ENCODE measurements at regions not wholly inside any gene's neighbourhood (a gene's known extent, or its start where the extent isn't known, plus 50 kb on each side); places are given as distances from the start of the nearest gene placed in this dataset.

DNA sequence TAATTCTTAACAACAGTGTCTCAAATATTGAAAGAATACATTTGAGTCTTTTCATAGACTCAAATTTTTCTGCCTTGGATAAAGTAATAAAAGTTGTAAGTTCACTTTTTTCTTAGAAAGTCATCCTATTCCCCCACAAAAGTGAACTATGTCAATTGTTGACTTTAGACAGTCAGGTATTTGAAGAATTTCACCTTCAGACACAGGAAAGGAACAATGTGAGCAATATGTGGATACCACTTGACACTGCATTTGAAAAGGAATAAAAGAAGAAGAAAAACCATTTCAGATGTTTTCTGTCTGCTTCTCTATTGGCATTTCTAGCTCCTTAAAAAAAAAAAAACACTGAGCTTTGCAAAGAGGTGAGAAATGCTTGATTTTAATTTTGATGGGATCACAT is 1389.0 kb upstream of the IGFBP7 start:
- H3K4me3 Mint-ChIP-seq = no peak overlapping the region
- no peaks in the 10 kb centered on the region for H3K4me1 Mint-ChIP-seq
- H3K36me3 Mint-ChIP-seq = no peaks in the 10 kb centered on the region

DNA sequence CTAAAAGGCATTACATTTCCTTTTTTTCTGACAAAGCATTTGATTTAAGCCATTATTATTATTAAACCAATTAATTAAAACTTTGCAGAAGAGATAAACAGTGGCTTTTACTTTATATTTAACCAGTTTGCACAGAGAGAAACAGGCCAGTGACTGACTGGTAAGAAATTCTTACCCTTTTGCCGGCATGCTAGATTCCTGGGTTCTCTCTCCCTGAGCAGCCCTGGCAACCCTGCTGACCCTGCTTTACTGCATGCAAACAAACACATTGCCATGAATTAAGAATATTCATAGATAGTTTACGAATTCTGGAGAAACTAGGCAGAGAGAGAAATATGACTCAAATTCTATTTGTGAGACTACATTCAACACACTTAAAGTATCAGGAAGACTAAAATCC is 1381.4 kb upstream of the IGFBP7 start:
- CTCF ChIA-PET = no interaction called here
- Mint-ChIP-seq H3K27me3 (no peaks in the 10 kb centered on the region), H3K36me3 (no peaks in the 10 kb centered on the region), H3K9me3 (ENCODE audit: low read depth) (peaks cover 12% of the 10 kb centered on the region), H3K27ac (no peak overlapping the region), H3K4me1 (no peaks in the 10 kb centered on the region), H3K4me3 (no peak overlapping the region)
- DNase-seq (no peak), ATAC-seq (no peak)

More for the DNA sequence above, 1389.0 kb upstream of the IGFBP7 start:
- CTCF ChIA-PET = no interaction called here
- Mint-ChIP-seq H3K27ac (no peak overlapping the region), H3K9me3 (ENCODE audit: low read depth) (peaks cover 7% of the 10 kb centered on the region), H3K27me3 (no peaks in the 10 kb centered on the region)
- ATAC-seq = no peak
- no peak for DNase-seq

GRCh38 chr4:58477950-58478349 is 1367.8 kb upstream of the IGFBP7 start:
- DNase-seq (no peak), ATAC-seq (no peak)
- Mint-ChIP-seq H3K27me3 (no peaks in the 10 kb centered on the region), H3K4me1 (no peaks in the 10 kb centered on the region), H3K36me3 (no peaks in the 10 kb centered on the region), H3K9me3 (ENCODE audit: low read depth) (peaks cover 5% of the 10 kb centered on the region), H3K27ac (no peak overlapping the region), H3K4me3 (no peak overlapping the region)
- CTCF ChIA-PET = no interaction called here

- Mint-ChIP-seq H3K27me3 (no peaks in the 10 kb centered on the region), H3K36me3 (no peaks in the 10 kb centered on the region), H3K27ac (no peak overlapping the region), H3K9me3 (ENCODE audit: low read depth) (peaks cover 5% of the 10 kb centered on the region), H3K4me1 (no peaks in the 10 kb centered on the region), H3K4me3 (no peak overlapping the region)
- ATAC-seq (no peak), DNase-seq (no peak)
- CTCF ChIA-PET = no interaction called here
These were observed 1367.3 kb upstream of the IGFBP7 start for GRCh38 chr4:58477513-58477912.

GRCh38 chr4:58475097-58475496 is 1364.9 kb upstream of the IGFBP7 start:
- Mint-ChIP-seq H3K27ac (no peak overlapping the region), H3K4me3 (no peak overlapping the region), H3K36me3 (no peaks in the 10 kb centered on the region), H3K4me1 (no peaks in the 10 kb centered on the region), H3K9me3 (ENCODE audit: low read depth) (peaks cover 5% of the 10 kb centered on the region), H3K27me3 (no peaks in the 10 kb centered on the region)
- CTCF ChIA-PET = no interaction called here
- ATAC-seq (no peak), DNase-seq (no peak)

DNA sequence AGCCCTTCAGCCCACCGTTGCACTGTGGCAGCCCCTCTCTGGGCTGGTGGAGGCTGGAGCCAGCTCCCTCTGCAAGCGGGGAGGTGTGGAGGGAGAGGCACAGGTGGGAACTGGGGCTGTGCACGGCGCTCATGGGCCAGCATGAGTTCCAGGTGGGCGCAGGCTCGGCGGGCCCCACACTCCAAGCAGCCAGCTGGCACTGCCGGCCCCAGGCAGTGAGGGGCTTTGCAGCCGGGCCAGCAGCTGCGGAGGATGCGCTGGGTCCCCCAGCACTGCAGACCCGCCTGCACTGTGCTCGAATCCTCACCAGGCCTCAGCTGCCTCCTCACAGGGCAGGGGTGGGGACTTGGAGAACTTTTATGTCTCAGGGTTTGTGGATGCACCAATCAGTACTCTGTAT is 1354.8 kb upstream of the IGFBP7 start:
- CTCF ChIA-PET = no interaction called here
- no peak for DNase-seq
- H3K27ac Mint-ChIP-seq = no peak overlapping the region
- no peak for ATAC-seq
- no peaks in the 10 kb centered on the region for H3K27me3 Mint-ChIP-seq
- H3K9me3 Mint-ChIP-seq (ENCODE audit: low read depth) = peaks cover 8% of the 10 kb centered on the region
- no peak overlapping the region for H3K4me3 Mint-ChIP-seq
- H3K36me3 Mint-ChIP-seq = no peaks in the 10 kb centered on the region
- H3K4me1 Mint-ChIP-seq = no peaks in the 10 kb centered on the region

DNA sequence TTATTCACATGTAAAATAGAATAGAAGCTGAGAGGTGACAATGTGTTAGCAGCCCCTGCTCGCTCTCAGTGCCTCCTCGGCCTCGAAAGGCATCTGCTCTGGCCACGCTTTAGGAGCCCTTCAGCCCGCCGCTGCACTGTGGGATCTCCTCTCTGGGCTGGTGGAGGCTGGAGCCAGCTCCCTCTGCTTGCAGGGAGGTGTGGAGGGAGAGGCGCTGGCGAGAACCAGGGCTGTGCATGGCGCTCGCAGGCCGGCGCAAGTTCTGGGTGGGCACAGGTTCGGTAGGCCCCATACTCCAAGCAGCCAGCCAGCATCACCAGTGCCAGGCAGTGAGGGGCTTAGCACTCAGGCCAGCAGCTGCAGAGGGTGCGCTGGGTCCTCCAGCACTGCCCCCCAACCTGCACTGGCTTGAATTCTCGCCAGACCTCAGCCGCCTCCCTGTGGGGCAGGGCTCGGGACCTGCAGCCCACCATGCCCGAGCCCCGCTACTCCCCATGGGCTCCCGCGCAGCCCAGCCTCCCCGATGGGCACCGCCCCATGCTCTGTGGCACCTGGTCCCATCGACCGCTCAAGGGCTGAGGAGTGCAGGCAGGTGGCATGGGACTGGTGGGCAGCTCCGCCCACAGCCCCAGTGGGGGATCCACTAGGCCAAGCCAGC is 1346.7 kb upstream of the IGFBP7 start:
- H3K27ac Mint-ChIP-seq = no peak overlapping the region
- H3K4me3 Mint-ChIP-seq = no peak overlapping the region
- H3K4me1 Mint-ChIP-seq = no peaks in the 10 kb centered on the region
- DNase-seq = no peak
- ATAC-seq = no peak
- no peaks in the 10 kb centered on the region for H3K36me3 Mint-ChIP-seq
- no peaks in the 10 kb centered on the region for H3K27me3 Mint-ChIP-seq
- peaks cover 7% of the 10 kb centered on the region for H3K9me3 Mint-ChIP-seq (ENCODE audit: low read depth)
- CTCF ChIA-PET = no interaction called here

- Mint-ChIP-seq H3K4me3 (no peak overlapping the region), H3K27ac (no peak overlapping the region), H3K27me3 (no peaks in the 10 kb centered on the region), H3K9me3 (ENCODE audit: low read depth) (peaks cover 7% of the 10 kb centered on the region), H3K4me1 (no peaks in the 10 kb centered on the region), H3K36me3 (no peaks in the 10 kb centered on the region)
- no peak for ATAC-seq
- no peak for DNase-seq
- CTCF ChIA-PET = no interaction called here
These were observed 1343.8 kb upstream of the IGFBP7 start for GRCh38 chr4:58453956-58454355.

GRCh38 chr4:58451707-58452106 is 1341.5 kb upstream of the IGFBP7 start:
- ATAC-seq = no peak
- DNase-seq = no peak
- no peaks in the 10 kb centered on the region for H3K36me3 Mint-ChIP-seq
- H3K27me3 Mint-ChIP-seq = no peaks in the 10 kb centered on the region
- peaks cover 7% of the 10 kb centered on the region for H3K9me3 Mint-ChIP-seq (ENCODE audit: low read depth)
- CTCF ChIA-PET = no interaction called here
- no peak overlapping the region for H3K27ac Mint-ChIP-seq
- no peaks in the 10 kb centered on the region for H3K4me1 Mint-ChIP-seq
- H3K4me3 Mint-ChIP-seq = no peak overlapping the region

GRCh38 chr4:58435871-58436270 is 1325.7 kb upstream of the IGFBP7 start:
- H3K27me3 Mint-ChIP-seq = no peaks in the 10 kb centered on the region
- no peaks in the 10 kb centered on the region for H3K36me3 Mint-ChIP-seq
- peaks cover 15% of the 10 kb centered on the region for H3K9me3 Mint-ChIP-seq (ENCODE audit: low read depth)
- no peaks in the 10 kb centered on the region for H3K4me1 Mint-ChIP-seq
- DNase-seq (no peak), ATAC-seq (no peak)
- H3K27ac Mint-ChIP-seq = no peak overlapping the region
- CTCF ChIA-PET = no interaction called here
- no peak overlapping the region for H3K4me3 Mint-ChIP-seq

DNA sequence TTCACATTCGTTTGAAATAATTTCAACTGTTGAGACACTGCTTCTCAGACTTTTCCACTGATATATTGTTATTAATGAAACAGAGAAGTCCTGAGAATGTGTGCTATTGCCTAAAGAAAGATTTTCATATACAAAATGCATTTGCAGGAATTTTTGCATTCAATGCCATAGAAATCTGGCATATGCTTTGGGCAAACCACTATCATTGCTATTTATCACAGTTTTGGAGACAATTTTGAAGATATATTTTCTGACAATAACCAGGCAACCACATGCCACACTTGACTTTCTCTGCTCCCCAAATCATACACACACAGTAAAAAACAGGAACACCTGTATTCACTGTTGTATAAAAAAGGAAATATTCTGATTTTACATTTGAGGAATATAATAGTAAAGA is 1303.7 kb upstream of the IGFBP7 start:
- no peak for ATAC-seq
- no peak for DNase-seq
- no peaks in the 10 kb centered on the region for H3K27me3 Mint-ChIP-seq
- CTCF ChIA-PET = no interaction called here
- no peaks in the 10 kb centered on the region for H3K36me3 Mint-ChIP-seq
- H3K4me3 Mint-ChIP-seq = no peak overlapping the region
- no peak overlapping the region for H3K27ac Mint-ChIP-seq
- no peaks in the 10 kb centered on the region for H3K4me1 Mint-ChIP-seq
- H3K9me3 Mint-ChIP-seq (ENCODE audit: low read depth) = peaks cover 7% of the 10 kb centered on the region

DNA sequence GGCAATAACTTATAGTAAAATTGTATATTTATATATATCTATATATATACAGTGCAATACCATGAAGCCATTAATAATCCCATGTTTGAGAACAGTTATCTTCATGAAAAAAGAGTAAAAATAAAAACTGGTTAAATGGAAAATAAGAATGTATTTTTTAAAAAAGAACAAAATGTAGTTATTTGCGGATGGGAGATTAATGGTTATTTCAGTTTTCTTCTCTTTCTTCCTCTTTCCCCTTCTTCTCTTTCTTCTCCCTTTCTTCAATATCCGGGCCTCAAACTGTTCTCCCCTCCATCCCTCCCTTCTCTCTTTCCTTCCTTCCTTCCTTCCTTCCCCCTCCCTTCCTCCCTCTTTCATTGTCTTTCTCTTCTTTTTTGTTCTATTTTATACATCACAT is 1301.7 kb upstream of the IGFBP7 start:
- no peaks in the 10 kb centered on the region for H3K36me3 Mint-ChIP-seq
- H3K4me3 Mint-ChIP-seq = no peak overlapping the region
- ATAC-seq (no peak), DNase-seq (no peak)
- no peaks in the 10 kb centered on the region for H3K4me1 Mint-ChIP-seq
- no peak overlapping the region for H3K27ac Mint-ChIP-seq
- H3K9me3 Mint-ChIP-seq (ENCODE audit: low read depth) = peaks cover 7% of the 10 kb centered on the region
- no peaks in the 10 kb centered on the region for H3K27me3 Mint-ChIP-seq
- CTCF ChIA-PET = no interaction called here

DNA sequence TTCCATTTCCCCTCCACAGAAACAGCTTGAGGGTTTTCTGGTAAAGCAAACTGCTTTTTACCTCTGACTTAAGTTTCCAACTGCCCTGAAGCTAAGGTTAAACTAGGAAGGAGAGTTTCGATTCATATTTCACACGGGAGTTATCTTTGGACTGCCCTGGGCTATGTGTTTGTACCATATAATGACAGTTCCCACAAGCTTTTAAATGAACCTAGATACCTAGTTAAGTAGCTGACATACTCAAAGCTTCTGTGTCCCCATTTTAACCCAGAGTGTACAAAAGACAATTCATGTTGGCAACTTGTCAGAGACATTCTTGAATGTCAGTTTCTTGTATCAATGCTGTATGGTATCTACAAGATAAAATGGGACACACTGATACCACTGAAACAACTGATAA is 1296.6 kb upstream of the IGFBP7 start:
- CTCF ChIA-PET = no interaction called here
- Mint-ChIP-seq H3K9me3 (ENCODE audit: low read depth) (peaks cover 4% of the 10 kb centered on the region), H3K27ac (no peak overlapping the region), H3K27me3 (no peaks in the 10 kb centered on the region), H3K4me3 (no peak overlapping the region), H3K4me1 (no peaks in the 10 kb centered on the region), H3K36me3 (no peaks in the 10 kb centered on the region)
- no peak for DNase-seq
- ATAC-seq = no peak

DNA sequence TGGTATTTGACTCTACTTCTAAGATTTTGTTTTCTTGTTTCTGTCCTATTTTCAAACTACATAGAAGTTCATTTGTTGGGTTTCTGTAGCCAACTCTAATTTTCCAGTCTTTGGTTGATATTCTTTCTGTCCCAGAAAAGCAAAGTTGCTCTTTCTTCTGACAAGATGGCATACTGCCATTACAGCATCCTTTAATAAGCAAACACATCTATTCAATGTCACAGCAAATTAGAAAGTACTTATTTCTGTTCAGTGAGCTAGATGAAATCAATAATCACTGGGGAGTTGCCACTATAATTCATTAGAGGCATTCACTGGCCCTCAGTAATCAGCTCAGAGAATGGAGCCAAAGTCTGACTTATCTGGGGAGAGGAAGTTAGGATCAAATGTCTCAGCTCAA is 1258.0 kb upstream of the IGFBP7 start:
- H3K9me3 Mint-ChIP-seq (ENCODE audit: low read depth) = peaks cover 8% of the 10 kb centered on the region
- no peaks in the 10 kb centered on the region for H3K27me3 Mint-ChIP-seq
- no peak overlapping the region for H3K4me3 Mint-ChIP-seq
- CTCF ChIA-PET = no interaction called here
- H3K4me1 Mint-ChIP-seq = no peaks in the 10 kb centered on the region
- DNase-seq (no peak), ATAC-seq (no peak)
- H3K36me3 Mint-ChIP-seq = no peaks in the 10 kb centered on the region
- H3K27ac Mint-ChIP-seq = no peak overlapping the region
